Mesenchymal stem cell (in vitro differentiated cells and primary cell): ENCODE measurements at regions not wholly inside any gene's neighbourhood (a gene's known extent, or its start where the extent isn't known, plus 50 kb on each side); places are given as distances from the start of the nearest gene placed in this dataset.

Experiments
- DNase-seq: peaks from one replicate; pipeline ENCODE4 v3.0.0-alpha.2; 2013
- H2AFZ ChIP-seq: one replicate; pipeline ENCODE4 v1.6.1; 2013; ENCODE audit warnings: low read depth, mild to moderate bottlenecking, control low read depth, inconsistent platforms, low read length, moderate library complexity
- H2AK5ac ChIP-seq: 2 replicates; pipeline ENCODE4 v1.6.1; 2013; ENCODE audit warnings: low read length, moderate library complexity, mild to moderate bottlenecking, inconsistent platforms; ENCODE audit not compliant: severe bottlenecking
- H2BK120ac ChIP-seq: one replicate; pipeline ENCODE4 v1.6.1; 2013; ENCODE audit warnings: low read depth, mild to moderate bottlenecking, inconsistent platforms, low read length, moderate library complexity
- H2BK12ac ChIP-seq, 2 experiments: one replicate each; pipeline ENCODE4 v1.6.1; 2013; ENCODE audit warnings: inconsistent platforms in 2 of 2, low read length in 2 of 2, mild to moderate bottlenecking in 2 of 2, moderate library complexity in 2 of 2, control low read depth in 1 of 2
- H2BK15ac ChIP-seq: one replicate; pipeline ENCODE4 v1.6.1; 2013; ENCODE audit warnings: mild to moderate bottlenecking, low read depth, inconsistent platforms; ENCODE audit not compliant: poor library complexity, severe bottlenecking
- H2BK5ac ChIP-seq: 2 replicates; pipeline ENCODE4 v1.6.1; 2013; ENCODE audit warnings: low read depth, mild to moderate bottlenecking, low read length, control low read depth, inconsistent platforms; ENCODE audit not compliant: poor library complexity, severe bottlenecking
- H3K14ac ChIP-seq, 2 experiments: one replicate each; pipeline ENCODE4 v1.6.1; 2013; ENCODE audit warnings: inconsistent platforms in 2 of 2, low read length in 2 of 2, control low read depth in 1 of 2, mild to moderate bottlenecking in 1 of 2, moderate library complexity in 1 of 2
- H3K18ac ChIP-seq, 2 experiments: one replicate each; pipeline ENCODE4 v1.6.1; 2013; ENCODE audit warnings: inconsistent platforms in 2 of 2, low read length in 2 of 2, control low read depth in 1 of 2, low read depth in 1 of 2, mild to moderate bottlenecking in 1 of 2
- H3K23ac ChIP-seq, 2 experiments: one replicate each; pipeline ENCODE4 v1.6.1; 2013; ENCODE audit warnings: inconsistent platforms in 2 of 2, low read length in 2 of 2, mild to moderate bottlenecking in 2 of 2, moderate library complexity in 2 of 2, control low read depth in 1 of 2
- H3K27ac ChIP-seq: 2 replicates; pipeline ENCODE4 v1.5.1; 2013; ENCODE audit warnings: mild to moderate bottlenecking, moderate library complexity, low read length, control low read depth, inconsistent platforms; ENCODE audit not compliant: poor library complexity, severe bottlenecking
- H3K27me3 ChIP-seq, 2 experiments: 2 replicates each; pipeline versions ENCODE4 v1.6.1 to v1.7.0; 2013; ENCODE audit warnings: low read length in 2 of 2, mild to moderate bottlenecking in 2 of 2, moderate library complexity in 2 of 2, control low read depth in 1 of 2, inconsistent platforms in 1 of 2; ENCODE audit not compliant: control insufficient read depth in 1 of 2, insufficient read depth in 1 of 2
- H3K36me3 ChIP-seq, 2 experiments: 2 replicates each; pipeline versions ENCODE4 v1.6.1 to v1.7.0; 2013; ENCODE audit warnings: low read length in 2 of 2, control low read depth in 1 of 2, inconsistent platforms in 1 of 2, low read depth in 1 of 2, mild to moderate bottlenecking in 1 of 2; ENCODE audit not compliant: insufficient read depth in 2 of 2, control insufficient read depth in 1 of 2
- H3K4ac ChIP-seq, 2 experiments: one replicate each; pipeline ENCODE4 v1.6.1; 2013; ENCODE audit warnings: inconsistent platforms in 2 of 2, low read length in 2 of 2, mild to moderate bottlenecking in 2 of 2, moderate library complexity in 2 of 2, control low read depth in 1 of 2, low read depth in 1 of 2
- H3K4me1 ChIP-seq: 2 replicates; pipeline ENCODE4 v1.6.1; 2013; ENCODE audit warnings: low read depth, low read length, control low read depth; ENCODE audit not compliant: control insufficient read depth, insufficient read depth
- H3K4me2 ChIP-seq: 2 replicates; pipeline ENCODE4 v1.6.1; 2013; ENCODE audit warnings: low read length, mild to moderate bottlenecking, inconsistent platforms; ENCODE audit not compliant: poor library complexity, severe bottlenecking
- H3K4me3 ChIP-seq, 2 experiments: 2 replicates each; pipeline versions ENCODE4 v1.5.1 to v1.7.0; 2013; ENCODE audit warnings: low read length in 2 of 2, mild to moderate bottlenecking in 2 of 2, control low read depth in 1 of 2, low read depth in 1 of 2; ENCODE audit not compliant: insufficient read depth in 1 of 2
- H3K79me1 ChIP-seq: replicated peaks from 2 replicates; pipeline ENCODE4 v1.6.1; 2013; ENCODE audit warnings: mild to moderate bottlenecking, control low read depth, low read length, inconsistent platforms; ENCODE audit not compliant: poor library complexity, severe bottlenecking
- H3K9ac ChIP-seq: 2 replicates; pipeline ENCODE4 v1.7.0; 2013; ENCODE audit warnings: mild to moderate bottlenecking, low read length, moderate library complexity
- H3K9me3 ChIP-seq: 2 replicates; pipeline ENCODE4 v1.7.0; 2013; ENCODE audit warnings: mild to moderate bottlenecking, low read length; ENCODE audit not compliant: control insufficient read depth
- H4K8ac ChIP-seq: one replicate; pipeline ENCODE4 v1.6.1; 2013; ENCODE audit warnings: inconsistent platforms, mild to moderate bottlenecking, low read length, moderate library complexity
- H4K91ac ChIP-seq: one replicate; pipeline ENCODE4 v1.6.1; 2013; ENCODE audit warnings: mild to moderate bottlenecking, low read length, inconsistent platforms
- WGBS: methylation state at CpG from one replicate; pipeline ENCODE4 v1.1.7; 2013; ENCODE audit warnings: mixed read lengths; 5-methylcytosine and 5-hydroxymethylcytosine counted together

DNA sequence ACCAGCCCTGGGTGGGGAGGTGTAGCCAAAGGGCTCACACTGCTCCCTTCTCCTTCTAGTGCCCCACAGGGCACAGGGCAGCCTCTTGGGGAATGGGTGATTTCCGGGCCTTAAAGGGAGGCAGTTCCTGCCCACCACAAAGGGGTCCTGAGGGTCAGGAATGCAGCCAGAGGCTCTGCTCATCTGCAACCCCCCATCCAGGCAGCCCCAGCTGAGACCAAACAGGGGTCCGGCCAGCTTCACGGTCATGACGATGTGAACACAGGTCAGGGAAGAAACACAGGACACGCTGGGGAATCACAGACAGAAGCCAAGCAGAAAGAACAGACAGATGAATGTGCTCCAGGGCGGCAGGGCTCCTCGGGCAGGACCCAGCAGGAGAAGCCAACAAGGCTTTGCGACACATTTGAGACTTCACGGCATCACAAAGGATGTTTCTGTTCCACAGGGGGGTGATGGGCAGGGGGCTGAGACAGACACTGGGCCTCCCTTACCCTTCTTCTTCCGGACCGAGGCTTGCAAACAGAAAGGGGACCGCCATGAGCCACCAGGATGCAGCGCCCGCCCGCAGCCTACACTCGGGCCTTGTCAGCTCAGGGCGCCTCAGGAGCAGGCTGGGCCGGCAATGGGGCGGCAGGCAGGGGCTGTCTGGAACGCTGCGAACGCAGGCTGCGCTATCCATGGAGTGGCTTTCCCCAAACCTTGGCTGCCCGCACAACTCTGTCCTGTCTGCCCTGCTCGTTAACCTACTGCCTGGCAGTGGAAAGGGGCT is 101.9 kb downstream of the CTTN start:
- Histone ChIP-seq H2AFZ (no peak overlapping the region), H3K4me3 (no peak overlapping the region), H3K79me1 (no peaks in the 10 kb centered on the region), H2AK5ac (no peak overlapping the region), H3K9me3 (no peaks in the 10 kb centered on the region), H3K18ac (no peak overlapping the region), H3K14ac (no peak overlapping the region), H3K27ac (no peak overlapping the region), H4K8ac (no peak overlapping the region), H3K36me3 (peaks cover 0 to 15% of the 10 kb centered on the region in 2 experiments), H2BK15ac (no peak overlapping the region), H3K4ac (no peak overlapping the region), H4K91ac (no peak overlapping the region), H3K27me3 (peaks cover 9 to 14% of the 10 kb centered on the region in 2 experiments), H3K4me2 (no peak overlapping the region), H3K9ac (peak overlapping the region; percentile 15), H3K23ac (no peak overlapping the region), H2BK12ac (no peak overlapping the region), H2BK5ac (no peak overlapping the region), H2BK120ac (no peak overlapping the region), H3K4me1 (peaks cover 7% of the 10 kb centered on the region)
- WGBS, result 88% methylated on average over 25 of the region's 25 CpGs
- no peak for DNase-seq

DNA sequence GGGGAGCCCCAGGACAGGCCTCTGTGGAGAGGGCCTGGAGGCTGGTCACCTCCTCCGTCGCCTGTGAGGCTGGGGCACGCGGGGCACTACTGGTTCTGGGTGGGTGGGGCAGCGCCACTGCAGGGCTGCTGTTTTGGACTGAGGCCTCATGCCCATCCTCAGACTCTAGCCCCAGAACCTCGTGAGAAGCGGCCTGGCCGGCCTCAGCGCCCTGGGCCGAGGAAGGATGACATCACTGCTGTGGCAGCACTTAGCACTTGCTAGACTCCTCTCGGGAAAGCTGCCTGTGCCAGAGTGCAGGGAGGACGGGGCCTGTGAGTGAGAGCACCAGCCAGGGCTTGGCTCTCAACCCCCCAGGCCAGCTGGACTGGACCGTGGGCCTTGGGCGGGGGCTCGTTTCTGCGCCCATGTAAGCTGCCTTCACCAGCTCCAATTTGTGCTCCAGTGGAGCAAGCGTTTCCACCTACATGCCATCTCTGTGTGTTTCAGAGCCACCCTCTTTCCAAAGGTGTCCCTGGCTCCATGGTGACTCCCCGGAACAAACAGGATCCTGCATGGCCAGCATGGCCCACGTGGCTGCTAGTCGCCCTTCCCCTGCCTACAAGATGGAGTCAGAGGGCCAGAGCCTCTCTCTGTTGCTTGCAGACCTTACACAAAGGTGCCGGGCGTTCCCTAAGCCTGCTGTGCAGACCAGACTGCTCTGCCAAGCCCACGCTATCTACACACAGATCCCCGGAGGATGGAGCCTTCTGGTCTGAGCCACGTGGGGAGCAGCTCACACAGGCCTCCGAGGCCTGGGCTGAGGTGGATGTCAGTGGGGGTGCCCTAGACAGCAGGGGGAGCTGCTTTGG is 102.9 kb downstream of the CTTN start:
- Histone ChIP-seq H3K36me3 (peaks cover 0 to 15% of the 10 kb centered on the region in 2 experiments), H3K18ac (no peak overlapping the region), H2BK120ac (no peak overlapping the region), H4K91ac (no peak overlapping the region), H3K4me3 (no peak overlapping the region), H3K14ac (no peak overlapping the region), H3K4me1 (peaks cover 7% of the 10 kb centered on the region), H3K4me2 (no peak overlapping the region), H2BK5ac (no peak overlapping the region), H2AK5ac (no peak overlapping the region), H2BK12ac (no peak overlapping the region), H2BK15ac (no peak overlapping the region), H3K4ac (no peak overlapping the region), H3K23ac (no peak overlapping the region), H3K79me1 (no peaks in the 10 kb centered on the region), H3K9ac (peak overlapping the region; percentile 15), H3K27ac (no peak overlapping the region), H3K9me3 (no peaks in the 10 kb centered on the region), H4K8ac (no peak overlapping the region), H3K27me3 (peaks cover 9 to 14% of the 10 kb centered on the region in 2 experiments), H2AFZ (no peak overlapping the region)
- WGBS, result 83% methylated on average over 26 of the region's 26 CpGs
- DNase-seq, result no peak

DNA sequence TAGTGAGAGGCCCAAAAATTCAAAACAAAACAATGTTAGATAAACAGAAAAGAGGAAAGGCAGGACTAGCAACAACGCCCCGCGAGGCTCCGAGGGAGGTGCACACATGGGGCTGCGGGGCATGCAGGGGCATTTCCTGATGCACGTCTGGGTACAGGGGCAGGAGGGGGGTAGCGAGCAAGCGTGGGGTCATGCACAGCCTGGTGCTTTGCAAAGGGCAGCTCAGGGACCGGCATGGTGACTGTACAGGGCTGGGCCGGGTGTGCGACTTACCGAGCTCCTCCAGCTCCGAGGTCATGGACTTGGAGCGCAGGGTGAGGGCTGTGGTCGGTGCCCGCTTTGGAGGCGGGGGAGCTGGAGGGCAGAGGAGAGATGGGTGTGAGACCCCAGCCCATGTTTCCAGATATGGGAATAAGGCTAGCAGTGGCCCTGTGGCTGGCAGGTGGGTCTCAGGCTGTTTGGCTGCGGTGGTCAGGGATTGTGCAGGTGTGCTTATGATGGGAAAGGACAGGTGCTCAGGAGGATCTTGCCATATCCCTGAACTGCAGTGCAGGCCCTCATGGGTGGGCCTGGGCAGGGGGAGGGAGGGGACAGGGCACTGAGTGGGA is 103.7 kb downstream of the CTTN start:
- H3K4me1 ChIP-seq, result peaks cover 7% of the 10 kb centered on the region
- H2AK5ac ChIP-seq, result no peak overlapping the region
- no peaks in the 10 kb centered on the region for H3K9me3 ChIP-seq
- no peak overlapping the region for H2BK5ac ChIP-seq
- H2BK15ac ChIP-seq, result no peak overlapping the region
- H2BK120ac ChIP-seq, result no peak overlapping the region
- no peak overlapping the region for H3K4me2 ChIP-seq
- H3K4me3 ChIP-seq, result no peak overlapping the region
- no peak overlapping the region for H3K14ac ChIP-seq
- no peak overlapping the region for H3K9ac ChIP-seq
- H3K27ac ChIP-seq, result no peak overlapping the region
- H3K79me1 ChIP-seq, result no peaks in the 10 kb centered on the region
- no peak overlapping the region for H4K91ac ChIP-seq
- H2AFZ ChIP-seq, result no peak overlapping the region
- H3K23ac ChIP-seq, result no peak overlapping the region
- peaks cover 9% of the 10 kb centered on the region in 2 experiments for H3K27me3 ChIP-seq
- 91% methylated on average over 18 of the region's 18 CpGs for WGBS
- H3K36me3 ChIP-seq, result peaks cover 0 to 15% of the 10 kb centered on the region in 2 experiments
- no peak overlapping the region for H3K4ac ChIP-seq
- DNase-seq, result no peak
- no peak overlapping the region for H3K18ac ChIP-seq
- H4K8ac ChIP-seq, result no peak overlapping the region
- no peak overlapping the region for H2BK12ac ChIP-seq
